Ovary (tissue), 3 donors: ENCODE measurements at regions not wholly inside any gene's neighbourhood (a gene's known extent, or its start where the extent isn't known, plus 50 kb on each side); places are given as distances from the start of the nearest gene placed in this dataset.
"Not testable (repeated sequence)": the region's sequence is repeated elsewhere in the genome, so short reads cannot be mapped to it uniquely, and the experiment has no call there.

Experiments used
- POLR2A ChIP-seq: fragments of 450-650 bp; IDR thresholded peaks from one replicate; pipeline ENCODE4 v1.6.1; 2017; ENCODE audit warnings: antibody characterized with exemption, mild to moderate bottlenecking, moderate library complexity
- TF ChIP-seq, protein P1 (sequence below), 3 donors: fragments of 450-650 bp in 2 of 3; fragments of 200-600 bp in 1 of 3; IDR thresholded peaks; one replicate each; pipeline versions ENCODE4 v1.5.1 to v1.8.0; 2016 to 2022; ENCODE audit warnings: antibody characterized with exemption in 3 of 3, mild to moderate bottlenecking in 1 of 3
- donor health status: DM: no; HTN: no; CAD: no.

DNA sequence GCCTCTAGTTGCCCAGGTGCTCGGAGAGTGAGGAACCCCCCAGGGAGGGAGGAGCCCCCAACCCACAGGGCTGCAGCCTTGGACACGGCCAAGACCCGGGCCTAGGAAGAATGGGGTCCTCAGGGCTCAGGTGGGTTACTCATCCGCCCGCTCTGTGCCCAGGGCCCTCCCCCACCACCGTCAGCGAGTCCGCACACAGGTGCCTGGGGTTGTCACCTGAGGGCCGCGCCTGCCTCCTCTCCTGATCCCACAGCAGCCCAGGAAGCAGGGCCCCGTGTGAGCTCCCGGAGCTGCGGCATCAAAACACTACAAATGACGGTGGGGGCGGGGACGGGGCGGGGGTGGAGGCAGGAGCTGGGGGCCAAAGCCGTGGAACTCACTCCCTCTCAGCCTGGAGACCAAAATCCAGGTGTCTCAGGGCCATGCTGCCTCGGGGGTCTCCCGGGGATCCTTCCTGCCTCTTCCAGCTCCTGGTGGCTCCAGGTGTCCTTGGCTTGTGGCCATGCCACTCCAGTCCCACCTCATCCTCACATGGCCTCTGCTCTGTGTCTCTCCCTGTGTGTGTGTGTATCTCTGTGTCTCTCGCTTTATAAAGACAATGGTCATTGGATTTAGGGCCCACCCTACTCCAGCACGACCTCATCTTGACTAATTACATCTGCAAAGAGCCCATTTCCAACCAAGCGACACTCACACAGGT is 172.7 kb downstream of the NPIPB11 start:
- TF ChIP-seq POLR2A = not testable (repeated sequence)
- TF ChIP-seq, protein P1, sequence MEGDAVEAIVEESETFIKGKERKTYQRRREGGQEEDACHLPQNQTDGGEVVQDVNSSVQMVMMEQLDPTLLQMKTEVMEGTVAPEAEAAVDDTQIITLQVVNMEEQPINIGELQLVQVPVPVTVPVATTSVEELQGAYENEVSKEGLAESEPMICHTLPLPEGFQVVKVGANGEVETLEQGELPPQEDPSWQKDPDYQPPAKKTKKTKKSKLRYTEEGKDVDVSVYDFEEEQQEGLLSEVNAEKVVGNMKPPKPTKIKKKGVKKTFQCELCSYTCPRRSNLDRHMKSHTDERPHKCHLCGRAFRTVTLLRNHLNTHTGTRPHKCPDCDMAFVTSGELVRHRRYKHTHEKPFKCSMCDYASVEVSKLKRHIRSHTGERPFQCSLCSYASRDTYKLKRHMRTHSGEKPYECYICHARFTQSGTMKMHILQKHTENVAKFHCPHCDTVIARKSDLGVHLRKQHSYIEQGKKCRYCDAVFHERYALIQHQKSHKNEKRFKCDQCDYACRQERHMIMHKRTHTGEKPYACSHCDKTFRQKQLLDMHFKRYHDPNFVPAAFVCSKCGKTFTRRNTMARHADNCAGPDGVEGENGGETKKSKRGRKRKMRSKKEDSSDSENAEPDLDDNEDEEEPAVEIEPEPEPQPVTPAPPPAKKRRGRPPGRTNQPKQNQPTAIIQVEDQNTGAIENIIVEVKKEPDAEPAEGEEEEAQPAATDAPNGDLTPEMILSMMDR (IDR thresholded peaks at IDR 0.05) = not testable (repeated sequence)
